Bone marrow (tissue), 2 donors: ENCODE measurements at regions not wholly inside any gene's neighbourhood (a gene's known extent, or its start where the extent isn't known, plus 50 kb on each side); places are given as distances from the start of the nearest gene placed in this dataset.

Experiments
- DNase-seq, 2 donors: peaks; one replicate each; lab custom pipeline; 2025; lab: John Stamatoyannopoulos, UW

DNA sequence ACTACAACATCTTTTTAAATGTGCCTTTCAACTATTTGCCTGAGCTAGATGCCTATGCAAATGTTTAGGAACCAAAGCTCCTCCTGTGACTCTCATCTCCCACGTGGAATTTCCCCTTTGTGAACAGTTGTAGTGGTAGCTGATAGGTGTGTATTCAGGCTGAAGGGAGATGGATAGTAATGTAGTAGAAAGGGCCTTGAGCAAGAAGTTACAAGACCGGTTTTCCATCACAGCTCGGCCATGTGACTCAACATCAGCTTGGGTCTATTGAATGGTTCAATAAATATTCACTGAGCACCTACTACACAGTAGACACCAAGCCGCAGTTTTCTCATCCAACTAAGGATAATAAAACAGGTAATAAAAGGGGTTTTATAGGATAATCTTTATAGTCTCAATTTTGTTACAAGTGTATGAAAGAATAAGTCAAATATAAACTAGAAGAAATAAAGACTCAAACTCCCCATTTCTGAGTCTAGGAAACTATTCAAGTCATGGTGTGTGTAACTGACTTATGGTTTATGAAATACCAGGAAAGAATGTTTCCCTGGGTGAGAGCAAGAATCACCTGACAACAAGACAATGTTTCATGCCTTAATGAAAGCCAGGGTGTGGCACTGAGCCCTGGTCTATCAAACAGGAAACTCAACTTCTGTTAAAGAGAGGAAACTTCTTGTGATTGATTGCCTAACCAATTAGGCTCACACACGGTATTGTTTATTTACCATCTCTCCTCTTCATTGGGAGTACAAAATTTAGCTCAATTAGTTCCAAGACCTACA lies 187.1 kb upstream of the SPEF2 start:
- no peak for DNase-seq

DNA sequence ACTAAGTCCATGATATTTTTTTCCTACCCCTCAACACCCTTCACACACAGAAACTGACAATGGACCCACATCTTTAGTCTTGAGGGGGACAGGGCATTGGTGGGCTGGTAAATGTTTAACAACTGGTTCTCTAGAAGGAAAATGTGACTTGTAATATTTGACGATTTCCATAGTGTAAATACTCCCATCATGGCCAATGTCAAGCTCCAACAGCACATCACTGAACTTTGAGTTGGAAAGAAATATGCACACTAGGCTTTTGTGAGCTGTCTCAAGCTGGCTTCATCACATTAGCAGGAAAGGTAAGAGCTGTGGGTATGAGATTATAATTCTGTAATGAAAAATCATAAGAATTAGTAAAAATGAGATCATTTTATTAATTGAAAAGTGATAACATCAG lies 189.9 kb upstream of the PRLR start:
- DNase-seq = no peak

GRCh38 chr5:35417040-35417439 lies 186.8 kb upstream of the PRLR start:
- no peak for DNase-seq

DNA sequence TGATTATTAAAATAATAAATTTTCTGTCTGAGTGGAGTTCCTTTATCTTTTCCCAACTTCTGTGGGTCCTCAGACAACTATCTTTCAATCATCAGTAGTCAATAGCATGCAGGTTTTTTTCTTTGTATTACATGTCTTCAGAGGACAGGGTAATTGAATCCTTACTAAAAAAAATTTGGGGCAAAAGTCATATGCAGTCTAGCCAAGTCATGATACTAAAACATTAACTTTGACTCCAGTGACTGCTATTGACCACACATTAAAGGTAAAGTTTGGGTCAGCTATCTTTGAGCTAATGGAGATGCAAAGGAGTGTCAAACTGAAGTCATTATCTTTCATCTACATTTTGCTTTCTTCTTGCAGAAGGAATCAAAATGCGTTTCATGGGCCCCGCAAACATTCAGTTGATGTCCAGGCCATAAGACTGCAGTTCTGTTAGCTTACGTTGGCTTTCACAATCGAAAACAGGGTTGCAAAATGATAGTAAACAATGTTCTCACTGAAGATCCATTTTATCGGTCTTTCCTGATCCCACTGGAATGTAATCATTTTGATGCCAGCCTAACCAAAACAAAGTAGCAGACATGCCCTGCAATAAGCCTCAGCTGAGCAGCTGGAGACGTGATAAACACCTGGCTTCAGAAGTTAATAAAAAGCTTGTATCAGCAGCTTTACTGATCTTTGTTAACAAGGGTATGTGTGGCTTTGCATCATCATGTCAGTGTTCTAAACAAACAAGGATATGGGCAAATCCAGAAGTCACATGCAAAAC lies 186.1 kb upstream of the PRLR start:
- no peak for DNase-seq

- no peak for DNase-seq
Observed at GRCh38 chr5:35415309-35415708, 185.0 kb upstream of the PRLR start.

DNA sequence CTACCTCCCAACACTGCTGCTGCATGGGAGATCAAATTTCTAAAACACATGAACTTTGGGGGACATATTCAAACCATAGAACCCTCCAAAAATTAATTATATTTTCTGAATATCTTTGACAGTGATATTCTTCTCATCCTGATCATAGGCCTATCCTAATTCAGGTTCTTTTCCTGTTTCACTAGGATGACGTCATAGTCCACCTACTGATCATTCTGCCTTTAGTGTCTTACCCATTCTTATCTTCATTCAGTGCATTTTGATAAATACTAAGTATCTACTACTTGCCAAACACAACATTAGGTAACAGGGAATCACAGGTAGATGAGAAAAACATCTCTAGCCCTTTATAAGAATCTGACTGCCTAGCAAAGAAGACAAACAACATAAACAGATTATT lies 179.1 kb upstream of the PRLR start:
- DNase-seq = no peak

GRCh38 chr5:35408146-35408545 lies 177.9 kb upstream of the PRLR start:
- DNase-seq = no peak

DNA sequence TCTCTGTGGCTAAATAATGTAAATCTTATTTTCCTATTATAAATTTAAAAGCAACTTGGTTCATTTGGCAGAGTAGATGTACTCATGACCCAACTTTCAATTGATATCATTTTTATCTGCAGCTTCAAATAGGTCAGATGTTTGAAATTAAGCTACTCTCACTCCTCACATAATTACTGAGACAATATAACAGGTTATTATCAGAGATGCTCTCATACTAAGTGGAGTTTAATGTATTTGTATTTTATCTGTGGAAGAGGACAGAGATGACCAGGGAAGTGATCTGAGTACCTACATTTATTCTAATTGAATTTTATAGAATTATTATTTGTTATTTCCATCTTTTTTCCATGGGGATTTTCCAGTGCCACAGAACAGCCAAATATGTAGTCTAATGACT lies 177.4 kb upstream of the PRLR start:
- DNase-seq = no peak

DNA sequence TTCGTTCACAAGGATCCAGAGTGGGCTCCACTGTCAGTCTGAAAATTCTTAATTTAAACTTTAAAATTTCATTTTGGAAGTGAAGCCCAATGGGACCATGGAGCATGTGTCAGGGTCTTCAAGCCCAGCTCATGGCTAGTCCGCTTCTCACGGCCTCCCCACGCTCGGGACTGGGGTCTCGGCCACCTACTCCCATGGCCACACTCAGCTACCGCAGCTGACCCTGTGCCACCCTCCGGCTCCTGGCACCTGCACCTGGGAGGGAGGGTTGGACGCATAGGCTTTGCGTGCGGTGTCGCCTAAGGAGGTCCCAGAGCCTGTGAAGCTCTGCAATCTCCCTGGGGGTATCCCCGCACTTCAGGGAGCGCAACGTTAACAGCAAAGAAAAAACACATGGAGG lies 175.7 kb upstream of the PRLR start:
- DNase-seq = no peak

DNA sequence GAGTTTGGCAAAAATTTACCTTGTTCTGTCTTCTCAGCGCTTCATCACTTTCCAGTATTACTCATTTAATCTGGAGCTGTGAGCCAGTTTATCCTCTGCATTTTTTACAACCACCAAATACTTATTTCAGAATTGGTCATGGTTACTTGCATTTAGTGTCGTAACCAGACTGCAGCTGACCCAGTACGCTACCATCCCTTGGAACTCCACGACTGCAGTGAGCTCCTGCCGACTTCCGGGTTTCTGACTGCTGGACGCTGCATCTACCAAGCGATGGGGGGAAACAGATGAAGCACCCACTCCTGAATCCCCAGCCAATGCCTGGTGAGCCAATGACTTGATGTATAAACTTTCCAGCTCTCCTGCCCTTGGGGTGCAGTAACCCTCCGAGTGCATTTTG lies 174.4 kb upstream of the PRLR start:
- DNase-seq = no peak

GRCh38 chr5:35393901-35394300 lies 163.6 kb upstream of the PRLR start:
- DNase-seq = no peak

GRCh38 chr5:35384658-35385057 lies 154.4 kb upstream of the PRLR start:
- no peak for DNase-seq

DNA sequence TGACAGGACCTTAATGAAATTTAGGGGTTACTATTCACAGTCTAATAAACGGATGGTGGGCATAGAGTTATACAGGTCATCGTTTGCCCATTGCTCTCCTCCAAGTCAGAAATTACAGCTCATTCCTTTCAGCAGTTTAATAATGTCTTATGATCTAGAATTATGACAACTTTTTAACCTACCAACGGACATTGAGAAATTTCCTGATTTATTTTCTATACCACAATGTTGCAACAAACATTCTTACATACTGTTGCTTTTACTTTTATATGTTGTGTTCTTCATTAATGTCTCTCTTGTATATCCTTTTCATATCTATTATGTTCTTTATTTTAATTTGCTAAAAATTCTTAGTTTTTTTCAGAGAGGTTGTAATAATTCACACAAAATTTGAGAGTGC lies 152.8 kb upstream of the PRLR start:
- DNase-seq = no peak

GRCh38 chr5:35377653-35378052 lies 147.4 kb upstream of the PRLR start:
- DNase-seq = no peak

DNA sequence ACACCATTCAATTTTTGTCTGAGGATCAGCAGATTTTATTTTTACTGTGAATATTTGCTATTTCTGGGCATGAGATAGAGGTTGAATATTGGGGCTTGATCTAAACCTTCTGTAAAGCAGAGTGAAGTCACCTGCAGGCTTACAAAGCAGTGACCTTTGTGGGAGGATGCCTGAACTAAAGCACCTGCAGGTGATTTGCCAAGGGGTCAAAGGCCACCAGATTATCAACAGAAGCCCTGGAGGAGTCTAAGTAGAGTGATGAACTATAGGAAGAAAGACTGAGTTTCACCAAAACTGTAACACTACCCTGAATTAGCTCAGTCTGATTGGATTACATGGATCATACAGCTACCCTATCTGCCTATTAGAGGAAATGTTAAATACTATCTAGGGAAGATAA lies 144.3 kb upstream of the PRLR start:
- no peak for DNase-seq

DNA sequence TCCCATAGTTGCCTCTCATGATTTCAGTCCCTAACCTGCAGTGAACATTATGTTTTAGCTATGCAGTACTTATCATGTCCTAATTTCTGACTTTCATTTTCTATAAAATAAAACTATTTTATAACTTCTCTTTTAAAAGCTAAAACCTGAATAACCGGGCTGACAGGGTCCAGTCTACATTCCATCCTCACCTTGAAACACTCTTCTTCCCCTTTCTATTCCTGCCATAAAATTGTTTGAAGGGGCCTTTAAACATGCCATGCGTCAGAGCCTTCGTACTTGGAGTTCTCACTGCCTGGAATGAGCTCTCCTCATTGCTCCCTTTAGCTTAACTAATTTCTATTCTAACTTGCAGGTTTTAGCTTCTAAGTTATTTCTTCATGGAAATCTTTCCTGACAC lies 143.0 kb upstream of the PRLR start:
- DNase-seq = no peak

- DNase-seq = no peak
Observed at GRCh38 chr5:35372482-35372881, 142.2 kb upstream of the PRLR start.

GRCh38 chr5:35371951-35372426 lies 141.7 kb upstream of the PRLR start:
- no peak for DNase-seq

DNA sequence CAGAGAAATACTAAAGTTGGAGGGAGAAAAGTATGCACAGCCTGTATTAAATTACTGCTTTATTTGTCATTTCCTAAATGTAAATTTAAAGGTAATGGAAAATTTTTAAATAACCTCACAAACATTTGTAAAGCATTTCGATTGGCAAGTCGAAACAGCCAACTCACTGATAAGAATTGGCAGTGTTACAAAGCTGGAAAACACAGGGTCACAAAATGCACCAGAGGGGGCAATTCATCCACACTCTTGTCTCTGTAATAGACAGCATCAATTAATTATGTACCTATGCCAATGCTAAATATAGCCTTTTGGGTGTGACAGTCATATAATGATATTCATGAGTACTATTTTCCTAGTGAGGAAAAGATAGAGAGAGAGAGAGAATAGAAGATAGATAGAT lies 140.6 kb upstream of the PRLR start:
- no peak for DNase-seq

DNA sequence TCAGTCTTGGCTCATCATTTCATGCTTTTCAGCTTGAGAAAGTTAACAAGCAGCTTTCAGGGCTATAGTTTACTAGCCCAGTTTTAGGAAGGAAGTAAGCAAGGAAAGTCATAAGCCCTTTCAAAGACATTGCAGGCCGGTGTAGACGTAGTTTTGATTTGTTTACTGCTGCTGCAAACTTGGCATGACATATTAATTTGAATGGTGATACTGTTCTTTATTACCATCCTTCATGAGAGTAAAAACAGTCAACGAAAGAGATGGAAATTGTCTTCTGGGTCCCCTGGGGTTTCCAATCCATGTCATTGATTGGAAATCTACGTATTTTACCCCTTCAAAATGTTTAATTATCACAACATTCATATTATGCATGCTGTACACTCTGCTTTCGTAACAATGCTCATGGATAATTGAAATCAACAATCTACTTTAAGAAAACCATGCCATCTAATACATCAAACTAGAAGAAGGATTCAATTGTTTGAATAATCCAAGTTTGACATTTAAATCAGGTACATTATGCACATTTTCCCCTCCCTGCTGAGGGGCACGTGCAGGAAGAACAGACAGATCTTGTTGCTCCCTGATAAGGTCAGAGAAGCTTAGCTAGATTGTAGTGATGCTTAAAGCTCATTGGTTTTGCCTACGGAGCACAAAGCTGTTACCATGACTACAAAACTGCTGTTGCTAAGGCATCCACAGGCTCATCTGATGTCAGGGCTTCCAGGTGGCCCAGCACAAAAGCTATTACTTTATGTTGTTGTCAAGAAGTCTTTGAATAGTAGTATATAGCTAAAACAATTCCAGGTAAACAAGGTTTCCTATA lies 139.9 kb upstream of the PRLR start:
- DNase-seq = no peak

DNA sequence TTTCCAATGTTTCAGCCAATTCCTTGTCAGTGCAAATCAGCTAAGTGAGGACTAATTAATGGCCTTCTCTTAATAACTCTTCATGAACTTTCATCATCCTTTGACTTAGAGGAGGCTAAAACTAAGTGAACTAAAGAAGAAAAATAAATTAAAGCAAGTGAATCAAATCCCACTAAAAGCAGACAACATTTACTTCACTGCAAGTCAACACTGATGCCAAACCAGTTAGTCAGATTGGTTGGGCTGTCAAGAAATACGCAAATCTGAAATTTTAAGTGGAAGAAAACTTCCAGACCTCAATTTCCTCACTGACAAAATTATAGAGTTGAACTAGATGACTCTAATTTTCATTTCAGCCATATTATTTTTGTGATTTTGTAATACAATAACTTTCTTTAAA lies 137.2 kb upstream of the PRLR start:
- no peak for DNase-seq

- no peak for DNase-seq
Observed at GRCh38 chr5:35365758-35366157, 135.5 kb upstream of the PRLR start.

DNA sequence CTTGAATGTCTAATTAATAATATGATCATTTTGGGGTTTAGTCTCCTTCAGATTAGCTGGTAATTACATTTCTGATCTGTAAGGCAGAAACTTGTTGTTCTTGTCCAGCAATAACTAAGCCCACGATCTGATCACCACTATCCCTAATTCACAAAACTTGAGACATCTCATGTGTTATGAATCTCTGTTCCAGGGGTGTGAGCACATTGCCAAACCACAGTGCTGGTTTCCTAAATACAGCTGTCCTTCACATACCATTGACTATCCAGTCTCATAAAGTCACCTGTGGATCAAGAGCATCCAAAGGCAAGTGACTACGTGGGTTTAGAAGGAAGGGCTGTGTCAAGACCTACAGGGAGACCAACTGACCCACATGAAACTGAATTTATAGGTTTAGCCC lies 134.1 kb upstream of the PRLR start:
- no peak for DNase-seq
